GM12878 (cell line): ENCODE measurements at regions not wholly inside any gene's neighbourhood (a gene's known extent, or its start where the extent isn't known, plus 50 kb on each side); places are given as distances from the start of the nearest gene placed in this dataset.

Experiments used
- ATAC-seq: fragments of 200-7000 bp; cut with Tn5 transposase; 3 replicates; pipeline ENCODE4 v1.9.1; 2020; ENCODE audit warnings: mild to moderate bottlenecking, moderate library complexity
- BruUV-seq: library from RNA; stranded (reverse); fragments of 400-500 nt; replicated peaks from 2 replicates; lab custom pipeline; 2021; lab: Mats Ljungman, UMichigan
- CTCF ChIA-PET: fragments of 300-600 bp; sonication (Branson Sonifier 250); formaldehyde crosslinking; extraction: SDS; loops from one replicate; lab custom pipeline; 2021; ENCODE audit warnings: inconsistent platforms; lab: Yijun Ruan, JAX
- POLR2A ChIA-PET: fragments of 350-600 bp; formaldehyde crosslinking; extraction: SDS; loops from one replicate; lab custom pipeline; 2021; ENCODE audit warnings: inconsistent platforms; lab: Charles Lee
- RAD21 ChIA-PET: fragments of 300-600 bp; sonication (Branson Sonifier 250); formaldehyde crosslinking; loops from one replicate; lab custom pipeline; 2023; ENCODE audit warnings: antibody characterized with exemption; ENCODE audit not compliant: unreplicated experiment; lab: Charles Lee
- SMC1A ChIA-PET: fragments of 300-600 bp; sonication (Branson Sonifier 250); formaldehyde crosslinking; loops from one replicate; lab custom pipeline; 2023; ENCODE audit not compliant: unreplicated experiment, uncharacterized antibody; lab: Charles Lee
- DNase-seq: peaks from one replicate; pipeline ENCODE4 v3.0.0-alpha.2; 2011; ENCODE audit warnings: low read depth, low spot score
- FAIRE-seq: peaks from 3 replicates; lab custom pipeline; 2011; peaks lifted over from hg19 to GRCh38; lab: Jason Lieb, UNC
- H2AFZ ChIP-seq: 2 replicates; pipeline ENCODE4 v1.6.0; 2011; ENCODE audit warnings: low read depth, low read length, control low read depth; ENCODE audit not compliant: control insufficient read depth
- H3K27ac ChIP-seq: 2 replicates; pipeline ENCODE4 v1.5.1; 2011; ENCODE audit warnings: control low read depth; ENCODE audit not compliant: control insufficient read depth, insufficient read depth
- H3K27me3 ChIP-seq, 2 experiments: replicated peaks in 1 of 2; 2 replicates each; pipeline versions ENCODE4 v1.6.0 to v1.6.1; 2011; ENCODE audit warnings: low read length in 1 of 2; ENCODE audit not compliant: control insufficient read depth in 2 of 2, insufficient read depth in 2 of 2
- H3K36me3 ChIP-seq, 2 experiments: 2 replicates each; pipeline ENCODE4 v1.5.1; 2011; ENCODE audit warnings: low read length in 1 of 2; ENCODE audit not compliant: control insufficient read depth in 2 of 2, insufficient read depth in 2 of 2
- H3K4me1 ChIP-seq: 2 replicates; pipeline ENCODE4 v1.6.1; 2011; ENCODE audit warnings: mild to moderate bottlenecking, low read length, moderate library complexity, mixed read lengths; ENCODE audit not compliant: control insufficient read depth, insufficient read depth
- H3K4me2 ChIP-seq: 2 replicates; pipeline ENCODE4 v1.6.0; 2011; ENCODE audit warnings: control low read depth; ENCODE audit not compliant: control insufficient read depth, insufficient read depth
- H3K4me3 ChIP-seq: fragments of 200-600 bp; sonication (generic); 2 replicates; pipeline ENCODE4 v1.5.1; 2016
- H3K79me2 ChIP-seq: 2 replicates; pipeline ENCODE4 v1.6.0; 2011; ENCODE audit warnings: low read length; ENCODE audit not compliant: control insufficient read depth, insufficient read depth
- H3K9ac ChIP-seq: 2 replicates; pipeline ENCODE4 v1.8.0; 2011; ENCODE audit warnings: low read length, control low read depth, mixed read lengths; ENCODE audit not compliant: control insufficient read depth, insufficient read depth
- H3K9me3 ChIP-seq: replicated peaks from 3 replicates; pipeline ENCODE4 v1.5.1; 2011; ENCODE audit warnings: mild to moderate bottlenecking, low read length; ENCODE audit not compliant: control insufficient read depth, insufficient read depth
- H4K20me1 ChIP-seq: 2 replicates; pipeline ENCODE4 v1.6.0; 2011; ENCODE audit not compliant: control insufficient read depth, insufficient read depth
- ATF7 ChIP-seq: fragments of 450-650 bp; IDR thresholded peaks from 2 replicates; pipeline ENCODE4 v1.6.1; 2016; ENCODE audit warnings: low read depth, mild to moderate bottlenecking
- CBX3 ChIP-seq: fragments of 200-600 bp; sonication (generic); IDR thresholded peaks from 2 replicates; pipeline ENCODE4 v1.6.1; 2016; ENCODE audit warnings: low read depth, borderline replicate concordance
- CREM ChIP-seq: IDR thresholded peaks from 2 replicates; pipeline ENCODE4 v1.6.1; 2014; ENCODE audit warnings: antibody characterized with exemption, low read depth
- E2F4 ChIP-seq: IDR thresholded peaks from 2 replicates; pipeline ENCODE4 v1.6.1; 2012; ENCODE audit warnings: low read depth, low read length, improper control_type of control experiment
- E2F8 ChIP-seq: fragments of 450-650 bp; IDR thresholded peaks from 2 replicates; pipeline ENCODE4 v1.6.1; 2018; ENCODE audit warnings: mild to moderate bottlenecking, low read depth, moderate library complexity; ENCODE audit not compliant: partially characterized antibody
- EED ChIP-seq: sonication (generic); IDR thresholded peaks from 2 replicates; pipeline ENCODE4 v1.6.1; 2016; ENCODE audit warnings: antibody characterized with exemption, low read depth
- IRF5 ChIP-seq: fragments of 450-650 bp; IDR thresholded peaks from 2 replicates; pipeline ENCODE4 v1.6.1; 2017; ENCODE audit warnings: borderline replicate concordance
- JUND ChIP-seq: IDR thresholded peaks from 2 replicates; pipeline ENCODE4 v1.6.1; 2012; ENCODE audit warnings: low read depth, mild to moderate bottlenecking, low read length, improper control_type of control experiment, moderate library complexity
- MYC ChIP-seq: IDR thresholded peaks from 2 replicates; pipeline ENCODE4 v1.6.1; 2011; ENCODE audit warnings: mild to moderate bottlenecking, low read length, moderate library complexity, inconsistent platforms; ENCODE audit not compliant: insufficient read depth, insufficient replicate concordance, insufficient read length, severe bottlenecking
- NR2C2 ChIP-seq: IDR thresholded peaks from 2 replicates; pipeline ENCODE4 v1.6.1; 2011; ENCODE audit warnings: borderline replicate concordance, low read depth; ENCODE audit not compliant: control insufficient read depth, insufficient read length
- PKNOX1 ChIP-seq: fragments of 450-650 bp; IDR thresholded peaks from 2 replicates; pipeline ENCODE4 v1.6.1; 2016; ENCODE audit warnings: mild to moderate bottlenecking
- RUNX3 ChIP-seq: IDR thresholded peaks from 2 replicates; pipeline ENCODE4 v1.6.1; 2012; ENCODE audit warnings: low read length, inconsistent platforms
- SMC3 ChIP-seq: IDR thresholded peaks from 2 replicates; pipeline ENCODE4 v1.6.1; 2011; ENCODE audit warnings: low read length, improper control_type of control experiment, borderline replicate concordance
- SRF ChIP-seq, 2 experiments: IDR thresholded peaks; 2 replicates each; pipeline ENCODE4 v1.6.1; 2011; ENCODE audit warnings: low read depth in 2 of 2, low read length in 2 of 2, mild to moderate bottlenecking in 1 of 2, moderate library complexity in 1 of 2
- STAT1 ChIP-seq: fragments of 450-650 bp; conservative IDR thresholded peaks from 2 replicates; pipeline ENCODE4 v1.6.1; 2014; ENCODE audit warnings: antibody characterized with exemption, mild to moderate bottlenecking
- USF1 ChIP-seq: IDR thresholded peaks from 2 replicates; pipeline ENCODE4 v1.6.1; 2011; ENCODE audit warnings: borderline replicate concordance, low read depth, mild to moderate bottlenecking, moderate library complexity, mixed read lengths, low read length; ENCODE audit not compliant: insufficient read depth; ENCODE audit errors: extremely low read length
- ZNF384 ChIP-seq: IDR thresholded peaks from 2 replicates; pipeline ENCODE4 v1.6.1; 2012; ENCODE audit warnings: low read depth, mild to moderate bottlenecking, low read length, improper control_type of control experiment, borderline replicate concordance
- ZZZ3 ChIP-seq: IDR thresholded peaks from 2 replicates; pipeline ENCODE4 v1.6.1; 2011; ENCODE audit warnings: low read depth; ENCODE audit not compliant: control insufficient read depth, insufficient read length
- WGBS: methylation state at CpG from one replicate; pipeline ENCODE4 v1.1.6; 2016; ENCODE audit warnings: low lambda C conversion rate; ENCODE audit not compliant: insufficient replicate concordance, insufficient coverage; ENCODE audit errors: missing lambda C conversion rate; 5-methylcytosine and 5-hydroxymethylcytosine counted together
- in situ Hi-C: fragments of 300-500 bp; cut with MboI; formaldehyde crosslinking; loops from 9 replicates; pipeline ENCODE4 v1.14.3; 2018; ENCODE audit warnings: mixed read lengths
- intact Hi-C: fragments of 100-400 bp; cut with micrococcal nuclease; formaldehyde crosslinking; loops from one replicate; pipeline ENCODE4 v1.14.2; 2022; ENCODE audit not compliant: unreplicated experiment

- Histone ChIP-seq H3K9ac (no peak overlapping the region), H3K4me1 (no peaks in the 10 kb centered on the region), H3K36me3 (no peaks in the 10 kb centered on the region), H3K4me3 (no peak overlapping the region), H3K27me3 (no peaks in the 10 kb centered on the region), H2AFZ (no peak overlapping the region), H4K20me1 (no peaks in the 10 kb centered on the region), H3K4me2 (no peak overlapping the region), H3K79me2 (no peaks in the 10 kb centered on the region), H3K9me3 (no peaks in the 10 kb centered on the region), H3K27ac (no peak overlapping the region)
- 37% methylated on average over 6 of the region's 6 CpGs for WGBS
- no peak for DNase-seq
- intact Hi-C loops = no loop called here
- ChIA-PET CTCF (no interaction called here), RAD21 (no interaction called here), POLR2A (no interaction called here), SMC1A (no interaction called here)
- in situ Hi-C loops = no loop called here
- no peak for FAIRE-seq
- no peak for ATAC-seq
- BruUV-seq = no TSS peak
- no peak for TF ChIP-seq E2F8
- TF ChIP-seq MYC = no peak
- TF ChIP-seq CREM = no peak
- no peak for TF ChIP-seq ZZZ3
- no peak for TF ChIP-seq RUNX3
- no peak for TF ChIP-seq CBX3
- no peak for TF ChIP-seq IRF5
- no peak for TF ChIP-seq STAT1
- no peak for TF ChIP-seq ATF7
- no peak for TF ChIP-seq EED
- no peak for TF ChIP-seq SRF (IDR thresholded peaks at IDR 0.05; ENCODE audit: low read depth in 2 of 2, low read length in 2 of 2)
- no peak for TF ChIP-seq PKNOX1
- TF ChIP-seq USF1 = no peak
- no peak for TF ChIP-seq NR2C2
- no peak for TF ChIP-seq E2F4
- no peak for TF ChIP-seq JUND
- no peak for TF ChIP-seq SMC3
- TF ChIP-seq ZNF384 = no peak
Measured at GRCh38 chr13:22403144-22403543, 732.3 kb downstream of the FGF9 start.
